Gastrocnemius medialis (tissue), 4 donors: ENCODE measurements at regions not wholly inside any gene's neighbourhood (a gene's known extent, or its start where the extent isn't known, plus 50 kb on each side); places are given as distances from the start of the nearest gene placed in this dataset.

Experiments used
- POLR2A ChIP-seq, 2 donors: fragments of 450-650 bp; IDR thresholded peaks; one replicate each; pipeline ENCODE4 v1.6.1; 2017; ENCODE audit warnings: antibody characterized with exemption in 2 of 2, mild to moderate bottlenecking in 2 of 2, moderate library complexity in 2 of 2
- TF ChIP-seq, protein P1 (sequence below), 5 experiments: fragments of 450-650 bp in 3 of 5; fragments of 200-600 bp in 2 of 5; sonication (generic) in 2 of 5; IDR thresholded peaks in 4 of 5; conservative IDR thresholded peaks in 1 of 5; 1 replicate in 4 of 5; 2 replicates in 1 of 5; pipeline ENCODE4 v1.5.1; 2016 to 2019; ENCODE audit warnings: antibody characterized with exemption in 5 of 5, mild to moderate bottlenecking in 3 of 5, moderate library complexity in 3 of 5

DNA sequence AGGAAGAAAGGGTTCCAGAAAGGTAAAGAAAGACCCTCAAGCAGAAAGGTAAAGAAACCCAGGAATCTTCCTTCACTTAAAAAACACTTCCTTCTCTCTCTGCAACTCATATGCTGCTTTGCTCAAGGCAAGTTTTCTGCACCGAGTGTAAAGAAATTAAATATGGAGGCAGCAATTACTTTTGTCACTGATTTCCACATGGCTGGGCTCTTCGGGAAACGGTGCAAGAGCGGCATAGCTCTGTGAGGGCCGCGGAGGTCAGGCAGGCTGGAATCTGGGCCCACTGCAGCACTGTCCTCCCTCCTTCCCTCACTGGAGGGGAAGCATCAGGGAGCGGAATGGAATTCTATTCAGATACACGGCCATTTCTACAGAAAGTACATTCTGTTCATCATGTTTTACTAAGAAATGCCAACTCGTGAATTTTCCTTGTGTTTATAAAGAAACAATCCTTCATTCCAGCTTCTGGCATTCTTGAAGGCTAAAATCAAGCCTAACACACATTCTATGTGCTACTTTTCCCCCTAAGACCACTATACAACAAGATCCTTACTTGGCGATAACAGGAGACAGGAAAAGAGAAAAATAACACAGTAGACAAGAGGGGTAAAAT lies 212.2 kb downstream of the SIPA1L2 start:
- TF ChIP-seq, protein P1, sequence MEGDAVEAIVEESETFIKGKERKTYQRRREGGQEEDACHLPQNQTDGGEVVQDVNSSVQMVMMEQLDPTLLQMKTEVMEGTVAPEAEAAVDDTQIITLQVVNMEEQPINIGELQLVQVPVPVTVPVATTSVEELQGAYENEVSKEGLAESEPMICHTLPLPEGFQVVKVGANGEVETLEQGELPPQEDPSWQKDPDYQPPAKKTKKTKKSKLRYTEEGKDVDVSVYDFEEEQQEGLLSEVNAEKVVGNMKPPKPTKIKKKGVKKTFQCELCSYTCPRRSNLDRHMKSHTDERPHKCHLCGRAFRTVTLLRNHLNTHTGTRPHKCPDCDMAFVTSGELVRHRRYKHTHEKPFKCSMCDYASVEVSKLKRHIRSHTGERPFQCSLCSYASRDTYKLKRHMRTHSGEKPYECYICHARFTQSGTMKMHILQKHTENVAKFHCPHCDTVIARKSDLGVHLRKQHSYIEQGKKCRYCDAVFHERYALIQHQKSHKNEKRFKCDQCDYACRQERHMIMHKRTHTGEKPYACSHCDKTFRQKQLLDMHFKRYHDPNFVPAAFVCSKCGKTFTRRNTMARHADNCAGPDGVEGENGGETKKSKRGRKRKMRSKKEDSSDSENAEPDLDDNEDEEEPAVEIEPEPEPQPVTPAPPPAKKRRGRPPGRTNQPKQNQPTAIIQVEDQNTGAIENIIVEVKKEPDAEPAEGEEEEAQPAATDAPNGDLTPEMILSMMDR (IDR thresholded peaks at IDR 0.05 in 4 of 5, conservative IDR thresholded peaks at IDR 0.05 in 1 of 5): no peak
- no peak for TF ChIP-seq POLR2A (IDR thresholded peaks at IDR 0.05)
